HCT116 (cell line): ENCODE measurements at regions not wholly inside any gene's neighbourhood (a gene's known extent, or its start where the extent isn't known, plus 50 kb on each side); places are given as distances from the start of the nearest gene placed in this dataset.

Experiments used
- CEBPB ChIP-seq: IDR thresholded peaks from 2 replicates; pipeline ENCODE4 v1.6.1; 2012; ENCODE audit warnings: low read depth
- EGR1 ChIP-seq: IDR thresholded peaks from 2 replicates; pipeline ENCODE4 v1.6.1; 2012; ENCODE audit warnings: low read depth
- EZH2phosphoT487 ChIP-seq: fragments of 200-600 bp; IDR thresholded peaks from 2 replicates; pipeline ENCODE4 v1.6.1; 2018; ENCODE audit warnings: antibody characterized with exemption, borderline replicate concordance
- POLR2A ChIP-seq: IDR thresholded peaks from 2 replicates; pipeline ENCODE4 v1.7.0; 2011; ENCODE audit warnings: borderline replicate concordance; ENCODE audit not compliant: insufficient read depth, insufficient read length; ENCODE audit errors: extremely low read depth
- POLR2AphosphoS5 ChIP-seq: IDR thresholded peaks from 2 replicates; pipeline ENCODE4 v1.6.1; 2011; ENCODE audit warnings: mild to moderate bottlenecking, low read depth, low read length, moderate library complexity
- RAD21 ChIP-seq: IDR thresholded peaks from 2 replicates; pipeline ENCODE4 v1.6.1; 2012; ENCODE audit warnings: low read depth, mild to moderate bottlenecking
- SRF ChIP-seq: IDR thresholded peaks from 2 replicates; pipeline ENCODE4 v1.6.1; 2012; ENCODE audit warnings: low read depth
- TCF7L2 ChIP-seq: IDR thresholded peaks from 2 replicates; pipeline ENCODE4 v1.7.0; 2011; ENCODE audit warnings: borderline replicate concordance, inconsistent platforms; ENCODE audit not compliant: insufficient read depth, insufficient read length; ENCODE audit errors: extremely low read depth
- YY1 ChIP-seq: IDR thresholded peaks from 2 replicates; pipeline ENCODE4 v1.6.1; 2011; ENCODE audit warnings: low read length, low read depth, moderate library complexity, mild to moderate bottlenecking; ENCODE audit not compliant: insufficient replicate concordance; ENCODE audit errors: extremely low read depth
- ZNF274 ChIP-seq: fragments of 200-500 bp; sonication (Bioruptor generic); IDR thresholded peaks from 2 replicates; pipeline ENCODE4 v1.6.1; 2014; ENCODE audit warnings: mild to moderate bottlenecking, low read depth, low read length, inconsistent platforms
- TF ChIP-seq, protein P1 (sequence below): IDR thresholded peaks from 2 replicates; pipeline ENCODE4 v1.6.1; 2012; ENCODE audit warnings: low read depth
- TF ChIP-seq, protein P2 (sequence below), 3 experiments: fragments of 200-600 bp in 1 of 3; sonication (generic) in 1 of 3; IDR thresholded peaks in 2 of 3; conservative IDR thresholded peaks in 1 of 3; 2 replicates each; pipeline ENCODE4 v1.5.1; 2012 to 2017; ENCODE audit warnings: low read depth in 2 of 3, low read length in 2 of 3, antibody characterized with exemption in 1 of 3, borderline replicate concordance in 1 of 3, control low read depth in 1 of 3, mild to moderate bottlenecking in 1 of 3, mixed read lengths in 1 of 3, mixed run types in 1 of 3, moderate library complexity in 1 of 3; ENCODE audit not compliant: insufficient read depth in 1 of 3
- TF ChIP-seq, protein P3 (sequence below): IDR thresholded peaks from 2 replicates; pipeline ENCODE4 v1.6.1; 2012

DNA sequence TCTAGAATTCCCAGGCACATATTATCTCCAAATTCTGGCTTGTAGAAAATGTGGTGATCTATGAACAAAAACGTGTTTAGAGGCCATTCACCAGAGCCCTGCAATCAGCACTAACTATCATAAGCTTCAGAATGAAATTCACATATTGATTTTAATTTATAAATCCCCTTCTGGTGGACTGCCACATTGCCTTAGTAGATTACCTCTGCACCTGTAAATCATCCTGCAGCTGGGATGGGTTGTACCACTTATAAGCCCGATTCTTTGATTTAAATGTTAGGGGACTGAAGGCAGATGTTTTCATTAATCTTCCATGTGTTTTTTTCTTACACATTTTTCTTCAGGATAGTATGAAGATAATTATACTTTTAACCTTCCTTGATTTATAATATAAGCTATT, 140.7 kb upstream of the PTPRD start:
- no peak for TF ChIP-seq SRF
- TF ChIP-seq, protein P1, sequence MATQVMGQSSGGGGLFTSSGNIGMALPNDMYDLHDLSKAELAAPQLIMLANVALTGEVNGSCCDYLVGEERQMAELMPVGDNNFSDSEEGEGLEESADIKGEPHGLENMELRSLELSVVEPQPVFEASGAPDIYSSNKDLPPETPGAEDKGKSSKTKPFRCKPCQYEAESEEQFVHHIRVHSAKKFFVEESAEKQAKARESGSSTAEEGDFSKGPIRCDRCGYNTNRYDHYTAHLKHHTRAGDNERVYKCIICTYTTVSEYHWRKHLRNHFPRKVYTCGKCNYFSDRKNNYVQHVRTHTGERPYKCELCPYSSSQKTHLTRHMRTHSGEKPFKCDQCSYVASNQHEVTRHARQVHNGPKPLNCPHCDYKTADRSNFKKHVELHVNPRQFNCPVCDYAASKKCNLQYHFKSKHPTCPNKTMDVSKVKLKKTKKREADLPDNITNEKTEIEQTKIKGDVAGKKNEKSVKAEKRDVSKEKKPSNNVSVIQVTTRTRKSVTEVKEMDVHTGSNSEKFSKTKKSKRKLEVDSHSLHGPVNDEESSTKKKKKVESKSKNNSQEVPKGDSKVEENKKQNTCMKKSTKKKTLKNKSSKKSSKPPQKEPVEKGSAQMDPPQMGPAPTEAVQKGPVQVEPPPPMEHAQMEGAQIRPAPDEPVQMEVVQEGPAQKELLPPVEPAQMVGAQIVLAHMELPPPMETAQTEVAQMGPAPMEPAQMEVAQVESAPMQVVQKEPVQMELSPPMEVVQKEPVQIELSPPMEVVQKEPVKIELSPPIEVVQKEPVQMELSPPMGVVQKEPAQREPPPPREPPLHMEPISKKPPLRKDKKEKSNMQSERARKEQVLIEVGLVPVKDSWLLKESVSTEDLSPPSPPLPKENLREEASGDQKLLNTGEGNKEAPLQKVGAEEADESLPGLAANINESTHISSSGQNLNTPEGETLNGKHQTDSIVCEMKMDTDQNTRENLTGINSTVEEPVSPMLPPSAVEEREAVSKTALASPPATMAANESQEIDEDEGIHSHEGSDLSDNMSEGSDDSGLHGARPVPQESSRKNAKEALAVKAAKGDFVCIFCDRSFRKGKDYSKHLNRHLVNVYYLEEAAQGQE: no peak
- TF ChIP-seq POLR2A: no peak
- TF ChIP-seq, protein P2, sequence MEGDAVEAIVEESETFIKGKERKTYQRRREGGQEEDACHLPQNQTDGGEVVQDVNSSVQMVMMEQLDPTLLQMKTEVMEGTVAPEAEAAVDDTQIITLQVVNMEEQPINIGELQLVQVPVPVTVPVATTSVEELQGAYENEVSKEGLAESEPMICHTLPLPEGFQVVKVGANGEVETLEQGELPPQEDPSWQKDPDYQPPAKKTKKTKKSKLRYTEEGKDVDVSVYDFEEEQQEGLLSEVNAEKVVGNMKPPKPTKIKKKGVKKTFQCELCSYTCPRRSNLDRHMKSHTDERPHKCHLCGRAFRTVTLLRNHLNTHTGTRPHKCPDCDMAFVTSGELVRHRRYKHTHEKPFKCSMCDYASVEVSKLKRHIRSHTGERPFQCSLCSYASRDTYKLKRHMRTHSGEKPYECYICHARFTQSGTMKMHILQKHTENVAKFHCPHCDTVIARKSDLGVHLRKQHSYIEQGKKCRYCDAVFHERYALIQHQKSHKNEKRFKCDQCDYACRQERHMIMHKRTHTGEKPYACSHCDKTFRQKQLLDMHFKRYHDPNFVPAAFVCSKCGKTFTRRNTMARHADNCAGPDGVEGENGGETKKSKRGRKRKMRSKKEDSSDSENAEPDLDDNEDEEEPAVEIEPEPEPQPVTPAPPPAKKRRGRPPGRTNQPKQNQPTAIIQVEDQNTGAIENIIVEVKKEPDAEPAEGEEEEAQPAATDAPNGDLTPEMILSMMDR (IDR thresholded peaks at IDR 0.05 in 2 of 3, conservative IDR thresholded peaks at IDR 0.05 in 1 of 3; ENCODE audit: borderline replicate concordance in 1 of 3, insufficient read depth in 1 of 3, low read depth in 2 of 3, low read length in 2 of 3): no peak
- TF ChIP-seq YY1: no peak
- TF ChIP-seq EGR1: no peak
- TF ChIP-seq TCF7L2: no peak
- TF ChIP-seq CEBPB: no peak
- no peak for TF ChIP-seq RAD21
- no peak for TF ChIP-seq ZNF274
- no peak for TF ChIP-seq EZH2phosphoT487
- TF ChIP-seq POLR2AphosphoS5: no peak
- TF ChIP-seq, protein P3, sequence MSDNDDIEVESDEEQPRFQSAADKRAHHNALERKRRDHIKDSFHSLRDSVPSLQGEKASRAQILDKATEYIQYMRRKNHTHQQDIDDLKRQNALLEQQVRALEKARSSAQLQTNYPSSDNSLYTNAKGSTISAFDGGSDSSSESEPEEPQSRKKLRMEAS: no peak
